ENCODE measurements at regions not wholly inside any gene's neighbourhood (a gene's known extent, or its start where the extent isn't known, plus 50 kb on each side); places are given as distances from the start of the nearest gene placed in this dataset.

DNA sequence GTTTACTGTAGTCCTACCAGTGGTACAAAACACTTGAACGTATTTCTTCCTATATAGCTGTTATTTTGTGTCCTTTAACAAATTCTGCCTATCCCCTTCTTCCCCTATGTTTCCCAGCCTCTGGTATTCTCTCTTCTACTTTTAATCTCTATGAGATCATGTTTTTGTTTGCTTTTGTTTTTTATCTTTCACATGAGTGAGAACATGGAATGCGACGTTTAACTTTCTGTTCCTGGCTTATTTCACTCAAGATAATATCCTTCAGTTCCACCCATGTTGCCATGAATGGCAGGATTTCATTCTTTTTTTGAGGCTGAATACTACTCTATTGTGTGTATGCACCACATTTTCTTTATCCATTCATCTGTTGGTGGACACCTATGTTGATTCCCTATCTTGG, 634.4 kb upstream of the WWC1 start:
- TF ChIP-seq, protein P1, sequence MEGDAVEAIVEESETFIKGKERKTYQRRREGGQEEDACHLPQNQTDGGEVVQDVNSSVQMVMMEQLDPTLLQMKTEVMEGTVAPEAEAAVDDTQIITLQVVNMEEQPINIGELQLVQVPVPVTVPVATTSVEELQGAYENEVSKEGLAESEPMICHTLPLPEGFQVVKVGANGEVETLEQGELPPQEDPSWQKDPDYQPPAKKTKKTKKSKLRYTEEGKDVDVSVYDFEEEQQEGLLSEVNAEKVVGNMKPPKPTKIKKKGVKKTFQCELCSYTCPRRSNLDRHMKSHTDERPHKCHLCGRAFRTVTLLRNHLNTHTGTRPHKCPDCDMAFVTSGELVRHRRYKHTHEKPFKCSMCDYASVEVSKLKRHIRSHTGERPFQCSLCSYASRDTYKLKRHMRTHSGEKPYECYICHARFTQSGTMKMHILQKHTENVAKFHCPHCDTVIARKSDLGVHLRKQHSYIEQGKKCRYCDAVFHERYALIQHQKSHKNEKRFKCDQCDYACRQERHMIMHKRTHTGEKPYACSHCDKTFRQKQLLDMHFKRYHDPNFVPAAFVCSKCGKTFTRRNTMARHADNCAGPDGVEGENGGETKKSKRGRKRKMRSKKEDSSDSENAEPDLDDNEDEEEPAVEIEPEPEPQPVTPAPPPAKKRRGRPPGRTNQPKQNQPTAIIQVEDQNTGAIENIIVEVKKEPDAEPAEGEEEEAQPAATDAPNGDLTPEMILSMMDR (conservative IDR thresholded peaks at IDR 0.05; ENCODE audit: control insufficient read depth, insufficient read depth, low read depth, low read length): no peak
- H3K4me3 ChIP-seq (ENCODE audit: control insufficient read depth, low read depth, low read length): no peak overlapping the region
- no peak for DNase-seq (ENCODE audit: low read depth)

DNA sequence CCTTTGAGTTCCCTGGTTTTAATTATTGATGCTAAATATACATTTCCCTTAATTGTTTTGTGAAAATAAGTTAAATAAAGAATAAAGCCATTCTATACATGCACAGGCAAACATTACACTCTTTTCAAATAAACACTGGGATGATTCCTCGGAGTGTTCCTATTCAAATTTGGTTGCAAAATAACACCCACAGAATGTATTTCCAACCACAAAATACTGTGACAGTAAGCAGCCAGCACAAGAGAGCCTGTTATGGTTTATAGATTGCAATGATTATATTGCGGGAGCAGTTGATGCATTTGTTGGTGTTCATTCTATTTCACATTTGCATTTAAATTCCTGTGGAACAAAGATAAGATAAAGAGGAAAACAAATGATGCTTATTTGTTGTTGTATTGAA, 632.6 kb upstream of the WWC1 start:
- TF ChIP-seq, protein P1 (conservative IDR thresholded peaks at IDR 0.05; ENCODE audit: control insufficient read depth, insufficient read depth, low read depth, low read length): no peak
- no peak overlapping the region for H3K4me3 ChIP-seq (ENCODE audit: control insufficient read depth, low read depth, low read length)
- DNase-seq (ENCODE audit: low read depth): no peak

DNA sequence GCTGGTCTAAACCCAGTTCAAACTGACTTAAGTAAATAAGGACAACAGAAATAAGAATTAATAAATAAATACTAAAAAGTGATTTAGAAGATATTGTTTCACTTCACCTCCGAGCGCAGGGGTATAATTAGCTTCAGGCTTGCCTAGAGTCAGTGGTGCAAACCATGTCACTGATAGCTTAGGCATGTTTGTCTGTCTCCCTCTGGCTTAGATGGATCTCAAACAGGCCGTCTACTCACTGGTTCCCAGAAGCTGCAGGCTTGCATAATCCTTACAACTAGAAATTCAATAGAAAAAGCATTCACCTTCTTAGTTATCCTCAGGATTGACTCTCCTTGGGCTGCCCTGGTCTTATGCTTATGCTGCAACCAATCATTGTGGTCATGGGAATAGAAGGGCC, 629.8 kb upstream of the WWC1 start:
- TF ChIP-seq, protein P1 (conservative IDR thresholded peaks at IDR 0.05; ENCODE audit: control insufficient read depth, insufficient read depth, low read depth, low read length): no peak
- DNase-seq (ENCODE audit: low read depth): no peak
- H3K4me3 ChIP-seq (ENCODE audit: control insufficient read depth, low read depth, low read length): no peak overlapping the region

DNA sequence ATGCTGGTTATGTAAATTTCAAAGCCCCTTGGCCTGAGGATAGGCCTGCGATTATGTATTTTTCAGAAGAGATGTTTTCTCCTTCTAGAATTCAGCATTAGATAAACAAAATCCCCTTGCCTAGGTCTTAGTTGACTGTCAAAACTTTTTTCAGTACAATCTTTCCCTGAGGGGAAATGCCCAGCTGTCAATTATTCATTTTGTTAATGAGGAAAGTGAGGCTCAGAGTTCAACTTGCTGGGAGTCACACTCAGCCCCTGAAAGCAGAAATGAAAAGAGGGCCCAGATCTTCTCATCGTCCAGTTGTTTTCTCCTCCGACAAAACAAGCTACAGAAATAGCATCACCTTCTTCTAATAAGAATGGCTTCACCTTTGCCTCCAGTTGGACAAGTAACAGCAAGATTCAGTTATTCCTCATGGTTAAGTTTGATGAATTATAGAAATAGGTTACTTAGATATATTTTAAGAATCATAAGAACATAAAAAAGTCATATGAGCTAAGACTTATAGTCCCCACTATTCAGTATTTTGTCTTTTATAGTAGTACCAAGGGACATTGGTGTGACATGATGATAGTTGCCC, 627.1 kb upstream of the WWC1 start:
- TF ChIP-seq, protein P1 (conservative IDR thresholded peaks at IDR 0.05; ENCODE audit: control insufficient read depth, insufficient read depth, low read depth, low read length): no peak
- no peak for DNase-seq (ENCODE audit: low read depth)
- H3K4me3 ChIP-seq (ENCODE audit: control insufficient read depth, low read depth, low read length): no peak overlapping the region

DNA sequence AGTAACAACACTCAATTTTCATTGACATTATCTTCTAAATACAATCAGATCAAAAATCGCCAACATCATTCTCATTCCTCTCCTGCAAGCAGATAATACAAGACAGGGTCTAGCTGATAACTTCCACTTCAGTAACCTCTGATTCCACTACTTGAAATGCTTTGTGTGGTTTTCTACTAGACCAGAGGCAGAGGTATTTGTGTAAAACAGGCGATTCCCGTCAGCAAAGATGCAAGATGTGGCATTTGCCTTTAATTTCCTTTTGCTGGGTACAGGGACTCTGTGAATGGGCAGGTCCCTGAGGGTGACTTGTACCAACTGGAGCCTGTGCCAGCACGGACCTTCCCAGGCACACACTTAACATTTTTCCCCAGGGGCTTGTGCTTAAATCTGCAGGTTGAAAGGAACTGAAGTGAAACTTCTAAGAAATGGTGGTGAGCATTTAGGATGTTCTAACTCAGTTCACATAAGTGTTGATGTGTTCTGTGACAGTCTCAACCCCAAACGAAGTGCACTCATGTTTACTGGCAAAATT, 625.5 kb upstream of the WWC1 start:
- H3K4me3 ChIP-seq (ENCODE audit: control insufficient read depth, low read depth, low read length): no peak overlapping the region
- no peak for DNase-seq (ENCODE audit: low read depth)
- TF ChIP-seq, protein P1 (conservative IDR thresholded peaks at IDR 0.05; ENCODE audit: control insufficient read depth, insufficient read depth, low read depth, low read length): no peak

DNA sequence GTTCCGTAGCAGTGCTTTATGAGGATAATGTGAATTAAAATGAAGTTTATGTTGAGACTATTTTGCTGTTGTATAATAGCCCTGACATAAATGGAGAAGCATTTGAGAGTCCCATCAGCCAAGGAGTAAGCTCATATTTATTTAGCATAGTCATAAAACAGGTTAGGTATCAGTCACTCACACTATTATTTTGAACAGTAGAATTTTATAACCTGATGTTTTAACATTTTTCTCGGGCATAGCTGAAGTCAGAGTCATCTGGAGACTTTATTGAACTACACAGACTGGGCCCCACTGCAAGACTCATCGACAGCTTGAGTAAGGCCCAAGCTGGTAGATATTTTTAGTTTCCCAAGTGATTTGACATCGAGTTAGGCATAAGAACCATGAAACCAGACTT, 620.3 kb upstream of the WWC1 start:
- DNase-seq (ENCODE audit: low read depth): no peak
- TF ChIP-seq, protein P1 (conservative IDR thresholded peaks at IDR 0.05; ENCODE audit: control insufficient read depth, insufficient read depth, low read depth, low read length): no peak
- H3K4me3 ChIP-seq (ENCODE audit: control insufficient read depth, low read depth, low read length): no peak overlapping the region

DNA sequence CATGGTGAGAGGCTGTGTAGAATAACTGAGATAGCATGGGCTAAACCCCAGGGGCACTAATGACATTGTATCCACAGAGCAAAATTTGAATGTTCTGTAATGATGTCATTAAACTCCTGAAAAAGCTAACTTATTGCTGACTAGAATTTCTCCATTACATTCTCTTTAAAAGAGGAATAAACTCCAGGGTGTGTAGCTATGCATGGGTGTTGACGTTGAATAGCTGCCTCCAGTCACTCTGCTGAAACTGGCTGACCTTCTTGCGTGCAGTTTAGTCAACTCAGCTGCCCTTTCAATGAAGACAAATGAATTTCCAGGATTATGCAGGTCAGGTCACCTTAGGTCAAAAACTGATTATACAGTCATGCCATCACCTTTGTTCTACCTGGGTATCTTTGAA, 617.5 kb upstream of the WWC1 start:
- H3K4me3 ChIP-seq (ENCODE audit: control insufficient read depth, low read depth, low read length): no peak overlapping the region
- TF ChIP-seq, protein P1 (conservative IDR thresholded peaks at IDR 0.05; ENCODE audit: control insufficient read depth, insufficient read depth, low read depth, low read length): no peak
- no peak for DNase-seq (ENCODE audit: low read depth)
